HT1080 (cell line): ENCODE measurements at regions not wholly inside any gene's neighbourhood (a gene's known extent, or its start where the extent isn't known, plus 50 kb on each side); places are given as distances from the start of the nearest gene placed in this dataset.
"Not testable (repeated sequence)": the region's sequence is repeated elsewhere in the genome, so short reads cannot be mapped to it uniquely, and the experiment has no call there.

ENCODE experiments used
- DNase-seq: peaks from one replicate; pipeline ENCODE4 v3.0.0-alpha.2; 2015; ENCODE audit warnings: low read depth

- peak; percentile 7 for DNase-seq
These were observed 204.4 kb downstream of the OTUD1 start for GRCh38 chr10:23643111-23643780.

GRCh38 chr10:23648618-23649017 is 209.7 kb downstream of the OTUD1 start:
- DNase-seq = no peak

GRCh38 chr10:23656735-23657134 is 217.9 kb downstream of the OTUD1 start:
- peak; percentile 8 for DNase-seq

- DNase-seq = peak; percentile 10
These were observed 218.8 kb downstream of the OTUD1 start for GRCh38 chr10:23657677-23658076.

- not testable (repeated sequence) for DNase-seq
These were observed 233.0 kb downstream of the OTUD1 start for GRCh38 chr10:23671866-23672265.

- no peak for DNase-seq
These were observed 236.7 kb downstream of the OTUD1 start for GRCh38 chr10:23675585-23675984.

- DNase-seq = no peak
These were observed 237.4 kb downstream of the OTUD1 start for GRCh38 chr10:23676296-23676695.

GRCh38 chr10:23686722-23687121 is 247.8 kb downstream of the OTUD1 start:
- DNase-seq = no peak

- DNase-seq = no peak
These were observed 253.9 kb downstream of the OTUD1 start for GRCh38 chr10:23692736-23693135.

- DNase-seq = no peak
These were observed 254.6 kb downstream of the OTUD1 start for GRCh38 chr10:23693501-23693901.

- DNase-seq = no peak
These were observed 255.1 kb downstream of the OTUD1 start for GRCh38 chr10:23693925-23694324.

- no peak for DNase-seq
These were observed 255.6 kb downstream of the OTUD1 start for GRCh38 chr10:23694446-23694920.

GRCh38 chr10:23694921-23695824 is 256.3 kb downstream of the OTUD1 start:
- no peak for DNase-seq

- no peak for DNase-seq
These were observed 257.0 kb downstream of the OTUD1 start for GRCh38 chr10:23695825-23696420.

GRCh38 chr10:23696476-23696875 is 257.6 kb downstream of the OTUD1 start:
- no peak for DNase-seq

GRCh38 chr10:23702977-23703414 is 264.1 kb downstream of the OTUD1 start:
- DNase-seq = peak; percentile 59

- no peak for DNase-seq
These were observed 276.5 kb downstream of the OTUD1 start for GRCh38 chr10:23715363-23715762.

- no peak for DNase-seq
These were observed 279.0 kb downstream of the OTUD1 start for GRCh38 chr10:23717913-23718312.

GRCh38 chr10:23718946-23719345 is 280.1 kb downstream of the OTUD1 start:
- DNase-seq = no peak

GRCh38 chr10:23723796-23724195 is 284.9 kb downstream of the OTUD1 start:
- no peak for DNase-seq

GRCh38 chr10:23725548-23725947 is 286.7 kb downstream of the OTUD1 start:
- DNase-seq = no peak

- DNase-seq = no peak
These were observed 303.5 kb downstream of the OTUD1 start for GRCh38 chr10:23742368-23742767.
